Fibroblast of lung (primary cell): ENCODE measurements at regions not wholly inside any gene's neighbourhood (a gene's known extent, or its start where the extent isn't known, plus 50 kb on each side); places are given as distances from the start of the nearest gene placed in this dataset.

Experiments used
- EZH2 ChIP-seq: IDR thresholded peaks from 2 replicates; pipeline ENCODE4 v1.5.1; 2012; ENCODE audit warnings: low read length, control low read depth, mild to moderate bottlenecking; ENCODE audit errors: missing control alignments
- TF ChIP-seq, protein P1 (sequence below), 2 donors: IDR thresholded peaks in 1 of 2; conservative IDR thresholded peaks in 1 of 2; 1 replicate in 1 of 2; 2 replicates in 1 of 2; pipeline ENCODE4 v1.5.1; 2011 to 2012; ENCODE audit warnings: low read length in 2 of 2, control low read depth in 1 of 2, inconsistent platforms in 1 of 2, low read depth in 1 of 2, mild to moderate bottlenecking in 1 of 2

DNA sequence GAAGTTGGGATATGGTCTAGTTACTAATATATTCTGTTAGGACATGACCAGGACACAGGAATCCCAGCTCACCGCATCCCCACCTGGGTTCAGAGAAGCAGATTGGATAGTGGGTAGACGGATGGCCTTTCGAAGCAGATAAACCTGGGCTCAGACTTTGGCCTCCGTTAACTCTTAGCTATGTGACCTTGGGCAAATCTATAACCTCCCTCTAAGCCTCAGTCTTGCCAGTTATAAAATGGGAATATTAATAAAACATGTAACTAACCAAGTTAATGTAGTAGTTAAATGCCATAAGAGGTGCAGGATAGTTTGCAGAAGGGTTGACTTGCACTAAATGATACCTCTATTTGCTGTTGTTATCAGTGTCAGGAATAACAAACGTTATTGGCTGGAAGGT lies 127.6 kb upstream of the JCAD start:
- TF ChIP-seq, protein P1, sequence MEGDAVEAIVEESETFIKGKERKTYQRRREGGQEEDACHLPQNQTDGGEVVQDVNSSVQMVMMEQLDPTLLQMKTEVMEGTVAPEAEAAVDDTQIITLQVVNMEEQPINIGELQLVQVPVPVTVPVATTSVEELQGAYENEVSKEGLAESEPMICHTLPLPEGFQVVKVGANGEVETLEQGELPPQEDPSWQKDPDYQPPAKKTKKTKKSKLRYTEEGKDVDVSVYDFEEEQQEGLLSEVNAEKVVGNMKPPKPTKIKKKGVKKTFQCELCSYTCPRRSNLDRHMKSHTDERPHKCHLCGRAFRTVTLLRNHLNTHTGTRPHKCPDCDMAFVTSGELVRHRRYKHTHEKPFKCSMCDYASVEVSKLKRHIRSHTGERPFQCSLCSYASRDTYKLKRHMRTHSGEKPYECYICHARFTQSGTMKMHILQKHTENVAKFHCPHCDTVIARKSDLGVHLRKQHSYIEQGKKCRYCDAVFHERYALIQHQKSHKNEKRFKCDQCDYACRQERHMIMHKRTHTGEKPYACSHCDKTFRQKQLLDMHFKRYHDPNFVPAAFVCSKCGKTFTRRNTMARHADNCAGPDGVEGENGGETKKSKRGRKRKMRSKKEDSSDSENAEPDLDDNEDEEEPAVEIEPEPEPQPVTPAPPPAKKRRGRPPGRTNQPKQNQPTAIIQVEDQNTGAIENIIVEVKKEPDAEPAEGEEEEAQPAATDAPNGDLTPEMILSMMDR (conservative IDR thresholded peaks at IDR 0.05 in 1 of 2, IDR thresholded peaks at IDR 0.05 in 1 of 2; ENCODE audit: low read depth in 1 of 2, low read length in 2 of 2) = no peak
- TF ChIP-seq EZH2 = no peak
